ENCODE measurements at regions not wholly inside any gene's neighbourhood (a gene's known extent, or its start where the extent isn't known, plus 50 kb on each side); places are given as distances from the start of the nearest gene placed in this dataset.

DNA sequence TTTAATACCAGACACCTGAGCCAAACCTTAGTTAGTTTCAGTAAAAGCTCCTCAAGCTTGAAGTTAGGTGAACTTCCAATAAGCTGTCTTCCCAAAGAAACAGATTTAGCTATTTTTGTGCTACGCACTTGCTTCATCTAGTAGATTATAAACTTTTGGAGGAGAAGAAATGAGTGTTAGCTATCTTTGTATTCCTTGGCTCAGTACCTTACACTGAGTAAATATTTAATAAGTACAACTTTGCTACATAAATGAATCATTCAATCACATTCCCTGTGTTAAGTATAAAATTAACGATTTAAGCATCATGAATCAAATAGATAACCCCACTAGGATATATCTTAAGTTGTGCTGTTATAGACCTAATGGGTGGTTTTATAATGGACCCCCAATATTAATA, 307.0 kb downstream of the PCNX1 start:
- Histone ChIP-seq H3K18ac (ENCODE audit: low read depth, low read length) (no peak overlapping the region), H2BK5ac (ENCODE audit: low read depth, low read length, poor library complexity, severe bottlenecking) (no peak overlapping the region), H2AK5ac (ENCODE audit: low read depth, low read length) (no peak overlapping the region), H3K4me2 (ENCODE audit: low read depth, low read length) (no peak overlapping the region), H2AFZ (replicated peaks; ENCODE audit: low read length, poor library complexity) (no peak overlapping the region), H2BK15ac (ENCODE audit: low read depth, low read length) (no peak overlapping the region), H3K79me1 (ENCODE audit: low read depth in 1 of 2, low read length in 2 of 2) (no peaks in the 10 kb centered on the region), H4K91ac (ENCODE audit: insufficient read depth, low read depth, low read length) (no peak overlapping the region), H3K4ac (ENCODE audit: low read depth, low read length) (no peak overlapping the region), H4K5ac (ENCODE audit: low read depth, low read length) (no peak overlapping the region), H2BK20ac (ENCODE audit: low read depth, low read length) (no peak overlapping the region), H3K27ac (ENCODE audit: insufficient read depth, low read length) (no peak overlapping the region), H3K4me1 (ENCODE audit: control insufficient read depth, insufficient read depth, low read length) (no peaks in the 10 kb centered on the region), H3K27me3 (ENCODE audit: control insufficient read depth, insufficient read depth, low read length) (no peaks in the 10 kb centered on the region), H3K9ac (ENCODE audit: low read depth, low read length) (no peak overlapping the region), H4K20me1 (ENCODE audit: insufficient read depth, low read length) (no peaks in the 10 kb centered on the region), H3K23ac (ENCODE audit: low read depth, low read length) (no peak overlapping the region), H3K9me3 (ENCODE audit: control insufficient read depth, insufficient read depth, low read length) (peaks cover 5% of the 10 kb centered on the region), H3K14ac (replicated peaks; ENCODE audit: low read depth, low read length) (no peak overlapping the region), H3K56ac (ENCODE audit: extremely low read depth, insufficient read depth, low read length) (no peak overlapping the region), H3K4me3 (ENCODE audit: insufficient read depth, low read depth, low read length) (no peak overlapping the region), H3K36me3 (ENCODE audit: control insufficient read depth, insufficient read depth, low read length) (no peaks in the 10 kb centered on the region), H4K8ac (ENCODE audit: low read depth in 2 of 2, low read length in 2 of 2) (no peak overlapping the region), H2BK120ac (ENCODE audit: low read depth, low read length) (no peak overlapping the region), H3K9me1 (ENCODE audit: insufficient read depth, low read length) (no peaks in the 10 kb centered on the region), H2AK9ac (replicated peaks; ENCODE audit: low read depth, low read length, poor library complexity) (no peak overlapping the region)
- ChIA-PET CTCF (no interaction called here), POLR2A (ENCODE audit: unreplicated experiment) (no interaction called here)
- BruUV-seq (replicated peaks) = no TSS peak
- DNase-seq (no peak), ATAC-seq (ENCODE audit: low read depth) (no peak)
- in situ Hi-C loops (cut with MboI; ENCODE audit: low sequenced_read_pairs) (no loop called here), dilution Hi-C loops (cut with HindIII; ENCODE audit: low sequenced_read_pairs, unreplicated experiment) (no loop called here), intact Hi-C loops (cut with micrococcal nuclease) (no loop called here)
- no peak for TF ChIP-seq RCOR1 (IDR thresholded peaks at IDR 0.05; ENCODE audit: insufficient replicate concordance, low read length)
- TF ChIP-seq NFE2L2 (IDR thresholded peaks at IDR 0.05; ENCODE audit: low read depth, low read length) = no peak
- TF ChIP-seq CEBPB (IDR thresholded peaks at IDR 0.05; ENCODE audit: low read depth, low read length) = no peak
- no peak for TF ChIP-seq RFX5 (IDR thresholded peaks at IDR 0.05; ENCODE audit: low read depth, low read length)
- no peak for TF ChIP-seq POLR2A (IDR thresholded peaks at IDR 0.05; ENCODE audit: low read depth, low read length)
- TF ChIP-seq FOS (IDR thresholded peaks at IDR 0.05; ENCODE audit: low read depth, low read length) = no peak
- TF ChIP-seq MAZ (IDR thresholded peaks at IDR 0.05; ENCODE audit: borderline replicate concordance, low read depth, low read length) = no peak
- TF ChIP-seq CHD1 (IDR thresholded peaks at IDR 0.05; ENCODE audit: low read depth, low read length) = no peak
- TF ChIP-seq MXI1 (IDR thresholded peaks at IDR 0.05; ENCODE audit: borderline replicate concordance, low read depth, low read length) = no peak
- TF ChIP-seq ELK1 (IDR thresholded peaks at IDR 0.05; ENCODE audit: borderline replicate concordance, low read depth, low read length) = no peak
- TF ChIP-seq SMC3 (IDR thresholded peaks at IDR 0.05; ENCODE audit: low read depth, low read length) = no peak
- no peak for TF ChIP-seq MAFK (IDR thresholded peaks at IDR 0.05; ENCODE audit: low read depth, low read length)
- TF ChIP-seq RAD21 (IDR thresholded peaks at IDR 0.05; ENCODE audit: low read length) = no peak
- no CpG with 5 or more reads among the region's 2 CpGs for WGBS, 2 experiments (ENCODE audit: extremely low coverage in 2 of 2, insufficient read length in 1 of 2)
